RWPE2 (cell line): ENCODE measurements at regions not wholly inside any gene's neighbourhood (a gene's known extent, or its start where the extent isn't known, plus 50 kb on each side); places are given as distances from the start of the nearest gene placed in this dataset.

Experiments
- ATAC-seq: fragments of 200-7000 bp; cut with Tn5 transposase; 3 replicates; pipeline ENCODE4 v1.9.1; 2021; ENCODE audit warnings: low read depth
- DNase-seq: peaks from one replicate; pipeline ENCODE4 v3.0.0-alpha.2; 2020; ENCODE audit warnings: low spot score
- H3K27ac ChIP-seq: fragments of 450-650 bp; 2 replicates; pipeline ENCODE4 v1.5.1; 2017; ENCODE audit warnings: mild to moderate bottlenecking; ENCODE audit not compliant: poor library complexity, severe bottlenecking
- H3K27me3 ChIP-seq: fragments of 250-450 bp; sonication (Bioruptor Pico); 2 replicates; pipeline ENCODE4 v1.5.1; 2021; ENCODE audit warnings: mild to moderate bottlenecking, moderate library complexity; ENCODE audit not compliant: insufficient read depth, poor library complexity, severe bottlenecking
- H3K36me3 ChIP-seq: fragments of 250-450 bp; sonication (Bioruptor Pico); 2 replicates; pipeline ENCODE4 v1.5.1; 2020; ENCODE audit warnings: low read depth, mild to moderate bottlenecking, moderate library complexity
- H3K4me1 ChIP-seq: fragments of 250-450 bp; sonication (Bioruptor Pico); 2 replicates; pipeline ENCODE4 v1.5.1; 2021; ENCODE audit warnings: mild to moderate bottlenecking, moderate library complexity; ENCODE audit not compliant: insufficient read depth, poor library complexity, severe bottlenecking
- H3K4me3 ChIP-seq: fragments of 250-450 bp; sonication (Bioruptor Pico); 2 replicates; pipeline ENCODE4 v1.5.1; 2021; ENCODE audit warnings: mild to moderate bottlenecking, moderate library complexity; ENCODE audit not compliant: severe bottlenecking
- H3K9me3 ChIP-seq: fragments of 250-450 bp; sonication (Bioruptor Pico); 2 replicates; pipeline ENCODE4 v1.5.1; 2021; ENCODE audit warnings: mild to moderate bottlenecking, moderate library complexity; ENCODE audit not compliant: severe bottlenecking
- TF ChIP-seq, protein P1 (sequence below): fragments of 450-650 bp; IDR thresholded peaks from one replicate; pipeline ENCODE4 v1.5.1; 2017; ENCODE audit warnings: mild to moderate bottlenecking, moderate library complexity; ENCODE audit not compliant: poor library complexity, severe bottlenecking

DNA sequence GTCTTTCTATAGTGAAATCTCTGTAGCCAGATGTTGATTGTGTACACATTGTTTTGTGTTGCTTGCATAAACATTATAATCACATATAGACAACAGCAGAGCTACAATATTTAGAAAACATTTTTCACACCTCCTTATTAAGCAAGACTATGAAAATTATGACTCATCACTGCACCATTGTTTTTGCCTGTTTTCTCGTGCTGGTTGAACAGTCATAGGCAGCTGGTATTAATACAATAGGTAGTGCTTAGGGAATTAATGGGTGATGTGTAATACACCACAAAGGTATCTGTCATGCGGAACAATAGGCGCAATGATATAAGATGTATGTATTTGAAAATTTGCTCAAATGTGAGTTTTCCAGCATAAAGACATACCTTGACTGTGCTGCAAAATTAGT, 449.3 kb downstream of the FOXG1 start:
- Histone ChIP-seq H3K4me1 (peaks cover 21% of the 10 kb centered on the region), H3K9me3 (no peaks in the 10 kb centered on the region), H3K4me3 (no peak overlapping the region), H3K36me3 (no peaks in the 10 kb centered on the region), H3K27ac (no peak overlapping the region), H3K27me3 (no peaks in the 10 kb centered on the region)
- TF ChIP-seq, protein P1, sequence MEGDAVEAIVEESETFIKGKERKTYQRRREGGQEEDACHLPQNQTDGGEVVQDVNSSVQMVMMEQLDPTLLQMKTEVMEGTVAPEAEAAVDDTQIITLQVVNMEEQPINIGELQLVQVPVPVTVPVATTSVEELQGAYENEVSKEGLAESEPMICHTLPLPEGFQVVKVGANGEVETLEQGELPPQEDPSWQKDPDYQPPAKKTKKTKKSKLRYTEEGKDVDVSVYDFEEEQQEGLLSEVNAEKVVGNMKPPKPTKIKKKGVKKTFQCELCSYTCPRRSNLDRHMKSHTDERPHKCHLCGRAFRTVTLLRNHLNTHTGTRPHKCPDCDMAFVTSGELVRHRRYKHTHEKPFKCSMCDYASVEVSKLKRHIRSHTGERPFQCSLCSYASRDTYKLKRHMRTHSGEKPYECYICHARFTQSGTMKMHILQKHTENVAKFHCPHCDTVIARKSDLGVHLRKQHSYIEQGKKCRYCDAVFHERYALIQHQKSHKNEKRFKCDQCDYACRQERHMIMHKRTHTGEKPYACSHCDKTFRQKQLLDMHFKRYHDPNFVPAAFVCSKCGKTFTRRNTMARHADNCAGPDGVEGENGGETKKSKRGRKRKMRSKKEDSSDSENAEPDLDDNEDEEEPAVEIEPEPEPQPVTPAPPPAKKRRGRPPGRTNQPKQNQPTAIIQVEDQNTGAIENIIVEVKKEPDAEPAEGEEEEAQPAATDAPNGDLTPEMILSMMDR = no peak
- DNase-seq (no peak), ATAC-seq (peak; percentile 73)

GRCh38 chr14:29216268-29217232, 450.0 kb downstream of the FOXG1 start:
- TF ChIP-seq, protein P1 = no peak
- Histone ChIP-seq H3K27me3 (peaks cover 4% of the 10 kb centered on the region), H3K4me3 (no peak overlapping the region), H3K36me3 (no peaks in the 10 kb centered on the region), H3K27ac (no peak overlapping the region), H3K4me1 (peaks cover 21% of the 10 kb centered on the region), H3K9me3 (no peaks in the 10 kb centered on the region)
- peak; percentile 94 for ATAC-seq
- DNase-seq = no peak

- Histone ChIP-seq H3K4me3 (no peak overlapping the region), H3K27me3 (peaks cover 9% of the 10 kb centered on the region), H3K27ac (no peak overlapping the region), H3K9me3 (no peaks in the 10 kb centered on the region), H3K4me1 (peaks cover 21% of the 10 kb centered on the region), H3K36me3 (no peaks in the 10 kb centered on the region)
- DNase-seq = no peak
- TF ChIP-seq, protein P1 = no peak
- ATAC-seq = no peak
Measured at GRCh38 chr14:29217813-29218450, 451.3 kb downstream of the FOXG1 start.

DNA sequence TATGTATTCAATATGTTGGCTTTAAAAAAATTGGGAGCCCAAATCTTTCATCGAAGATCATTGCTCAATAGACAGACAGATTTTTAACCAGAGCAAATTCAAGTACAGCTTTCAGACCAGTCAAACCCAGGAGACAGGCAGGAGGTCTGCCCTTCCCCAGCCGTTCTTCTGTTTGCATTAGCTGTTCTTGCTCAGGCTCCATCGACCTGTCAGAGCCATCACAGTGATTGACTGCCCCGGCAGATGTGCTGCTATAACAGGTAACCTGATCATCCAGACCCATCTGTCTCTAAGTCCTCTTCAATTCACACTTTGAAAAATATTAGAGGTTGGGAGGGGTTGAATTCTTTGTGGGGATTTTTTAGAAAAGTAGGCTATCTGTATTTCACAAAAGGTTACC, 453.5 kb downstream of the FOXG1 start:
- no peak for DNase-seq
- H3K9me3 ChIP-seq = no peaks in the 10 kb centered on the region

More for the DNA sequence above, 453.5 kb downstream of the FOXG1 start:
- peaks cover 21% of the 10 kb centered on the region for H3K4me1 ChIP-seq
- H3K27me3 ChIP-seq = peaks cover 9% of the 10 kb centered on the region
- ATAC-seq = no peak
- H3K36me3 ChIP-seq = no peaks in the 10 kb centered on the region
- H3K4me3 ChIP-seq = no peak overlapping the region
- no peak overlapping the region for H3K27ac ChIP-seq
- TF ChIP-seq, protein P1 = no peak
